ENCODE measurements at regions not wholly inside any gene's neighbourhood (a gene's known extent, or its start where the extent isn't known, plus 50 kb on each side); places are given as distances from the start of the nearest gene placed in this dataset.

GRCh38 chr1:81149649-81150325 is 650.9 kb upstream of the ADGRL2 start:
- TF ChIP-seq POLR2A (IDR thresholded peaks at IDR 0.05) = no peak
- TF ChIP-seq, protein P1, sequence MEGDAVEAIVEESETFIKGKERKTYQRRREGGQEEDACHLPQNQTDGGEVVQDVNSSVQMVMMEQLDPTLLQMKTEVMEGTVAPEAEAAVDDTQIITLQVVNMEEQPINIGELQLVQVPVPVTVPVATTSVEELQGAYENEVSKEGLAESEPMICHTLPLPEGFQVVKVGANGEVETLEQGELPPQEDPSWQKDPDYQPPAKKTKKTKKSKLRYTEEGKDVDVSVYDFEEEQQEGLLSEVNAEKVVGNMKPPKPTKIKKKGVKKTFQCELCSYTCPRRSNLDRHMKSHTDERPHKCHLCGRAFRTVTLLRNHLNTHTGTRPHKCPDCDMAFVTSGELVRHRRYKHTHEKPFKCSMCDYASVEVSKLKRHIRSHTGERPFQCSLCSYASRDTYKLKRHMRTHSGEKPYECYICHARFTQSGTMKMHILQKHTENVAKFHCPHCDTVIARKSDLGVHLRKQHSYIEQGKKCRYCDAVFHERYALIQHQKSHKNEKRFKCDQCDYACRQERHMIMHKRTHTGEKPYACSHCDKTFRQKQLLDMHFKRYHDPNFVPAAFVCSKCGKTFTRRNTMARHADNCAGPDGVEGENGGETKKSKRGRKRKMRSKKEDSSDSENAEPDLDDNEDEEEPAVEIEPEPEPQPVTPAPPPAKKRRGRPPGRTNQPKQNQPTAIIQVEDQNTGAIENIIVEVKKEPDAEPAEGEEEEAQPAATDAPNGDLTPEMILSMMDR (IDR thresholded peaks at IDR 0.05) = no peak
